ENCODE measurements at regions not wholly inside any gene's neighbourhood (a gene's known extent, or its start where the extent isn't known, plus 50 kb on each side); places are given as distances from the start of the nearest gene placed in this dataset.

DNA sequence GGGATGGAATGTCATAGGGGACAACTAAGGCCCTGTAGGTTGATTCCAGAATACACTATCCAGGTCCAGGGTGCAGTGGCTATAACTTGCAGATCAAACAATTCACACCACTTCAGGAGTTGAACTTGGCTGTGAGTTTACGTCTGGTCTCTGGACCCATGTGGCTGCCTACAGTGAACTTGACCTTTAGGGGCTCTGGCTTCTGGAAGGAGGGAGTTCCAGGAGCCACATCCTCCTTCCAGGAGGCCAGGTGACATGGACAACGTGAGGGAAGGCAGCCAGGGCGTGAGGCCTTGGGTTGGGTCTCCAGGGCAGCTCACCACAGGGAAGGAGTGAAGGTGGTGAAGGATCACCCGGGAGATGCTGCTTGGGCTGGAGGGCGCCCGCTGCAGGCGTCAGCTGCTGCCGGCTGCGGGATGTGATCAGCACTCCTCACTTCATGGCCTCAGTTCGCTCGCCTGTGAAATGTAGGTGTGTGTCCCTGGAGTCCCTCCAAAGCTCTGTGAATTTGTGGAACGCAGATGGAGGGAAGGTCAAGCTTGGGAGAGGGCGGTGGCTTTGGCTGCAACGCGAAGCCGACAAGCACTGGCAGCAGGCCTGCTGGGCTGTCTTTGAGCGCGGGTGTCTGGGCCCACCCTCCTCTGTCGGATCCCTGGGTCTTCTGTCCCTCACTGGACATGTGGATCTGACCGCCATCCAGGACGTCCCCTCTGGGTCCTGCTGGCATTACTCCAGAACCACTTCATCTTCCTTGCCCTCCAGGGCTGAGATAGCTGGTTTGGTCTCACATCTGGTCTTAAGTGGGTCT, 146.5 kb downstream of the GLI2 start:
- DNase-seq (ENCODE audit: low read depth): no peak

DNA sequence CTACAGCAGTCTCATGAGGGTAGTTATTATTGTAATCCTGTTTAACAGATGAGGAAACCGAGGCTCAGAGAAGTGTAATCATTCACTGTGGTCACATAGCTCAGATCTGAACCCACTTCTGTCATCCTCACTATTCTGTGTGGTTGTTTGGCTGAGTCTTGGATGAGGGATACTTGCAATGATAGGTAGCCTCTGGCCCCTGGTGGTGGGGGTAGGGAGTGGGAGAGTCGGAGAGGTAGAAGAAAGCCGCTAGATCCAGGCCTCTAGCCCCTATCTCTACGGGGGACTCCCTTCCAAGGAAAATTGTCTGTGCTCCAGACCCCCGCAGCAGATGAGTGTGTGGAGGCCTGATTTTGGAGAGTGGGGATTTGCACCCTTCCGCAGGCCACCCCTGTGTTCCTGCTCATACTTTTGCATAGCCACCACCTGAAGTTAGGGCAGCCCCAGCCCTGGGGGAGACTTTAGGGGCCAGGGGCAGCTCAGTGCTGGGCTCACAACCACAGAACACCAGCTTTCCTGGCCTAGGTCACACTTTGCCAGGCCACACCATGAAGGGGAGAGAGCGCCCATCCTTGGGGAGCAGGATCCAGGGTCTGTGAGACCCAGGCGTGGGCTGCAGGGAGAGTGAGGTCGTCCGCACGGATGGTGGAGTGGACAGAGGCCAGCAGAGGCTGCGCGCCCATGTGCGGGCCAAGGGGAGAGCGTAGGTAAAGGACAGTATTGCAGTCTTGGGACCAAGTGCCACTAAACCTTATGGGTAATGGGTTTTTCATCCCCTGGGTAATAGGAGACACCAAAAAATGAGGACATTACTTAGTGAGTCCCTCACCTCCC, 148.2 kb downstream of the GLI2 start:
- no peak for DNase-seq (ENCODE audit: low read depth)

DNA sequence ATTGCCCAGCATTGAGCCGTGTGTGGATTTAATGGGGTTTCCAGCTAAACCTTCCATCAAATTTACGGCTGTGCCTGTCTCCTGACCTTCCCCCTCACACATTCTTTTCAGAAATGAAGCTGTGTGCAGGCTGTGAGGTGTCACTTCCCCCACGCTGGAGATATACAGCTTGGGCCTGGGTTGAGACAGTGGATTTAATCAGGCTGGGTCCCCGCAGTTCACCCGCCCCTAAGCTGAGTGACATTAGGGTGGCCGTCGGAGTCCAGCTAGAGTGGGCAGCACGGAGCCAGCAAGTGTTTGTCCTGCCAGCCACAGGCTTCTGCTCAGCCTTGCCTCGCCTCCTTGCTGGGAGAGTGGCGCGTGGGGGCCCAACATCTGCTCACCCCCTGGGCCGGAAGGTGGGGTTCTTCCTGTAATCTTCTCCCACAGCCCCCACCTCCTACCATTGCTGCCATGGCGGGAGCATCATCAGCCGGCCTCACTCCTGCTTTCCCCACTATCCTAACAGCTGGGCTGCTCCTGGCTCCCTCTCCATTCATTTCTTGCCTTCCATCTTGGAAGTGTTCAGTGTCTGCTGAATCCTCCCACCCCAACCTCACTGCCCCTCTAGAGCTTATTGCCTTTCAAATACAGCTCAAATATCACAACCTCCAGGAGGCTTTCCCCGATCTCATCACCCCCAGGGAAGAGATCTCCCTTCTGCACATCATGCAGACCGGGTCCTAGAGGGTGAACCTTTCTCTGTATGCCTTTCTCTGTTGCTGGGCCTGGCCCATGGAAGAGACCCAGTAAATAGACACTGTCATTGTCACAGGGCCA, 149.0 kb downstream of the GLI2 start:
- DNase-seq (ENCODE audit: low read depth): no peak

DNA sequence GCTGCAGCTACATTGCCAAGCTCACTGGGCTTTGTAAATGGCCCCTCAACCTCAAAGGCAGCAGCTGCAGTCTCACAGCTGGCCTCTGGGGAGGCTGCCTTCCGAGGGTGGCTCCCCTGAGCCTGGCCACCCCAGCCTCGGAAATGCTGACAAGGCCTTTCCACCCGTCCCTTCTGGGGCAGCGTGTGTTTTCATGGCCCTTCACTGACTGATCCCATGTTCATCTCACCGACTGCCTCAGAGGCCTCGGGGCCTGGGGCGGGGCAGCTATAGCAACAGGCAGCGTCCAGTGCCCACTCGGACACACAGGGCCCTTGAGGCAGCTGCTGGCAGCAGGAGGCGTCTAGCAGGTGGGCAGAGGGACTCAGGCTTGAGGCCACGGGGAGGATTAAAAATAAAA, 149.7 kb downstream of the GLI2 start:
- DNase-seq (ENCODE audit: low read depth): no peak

DNA sequence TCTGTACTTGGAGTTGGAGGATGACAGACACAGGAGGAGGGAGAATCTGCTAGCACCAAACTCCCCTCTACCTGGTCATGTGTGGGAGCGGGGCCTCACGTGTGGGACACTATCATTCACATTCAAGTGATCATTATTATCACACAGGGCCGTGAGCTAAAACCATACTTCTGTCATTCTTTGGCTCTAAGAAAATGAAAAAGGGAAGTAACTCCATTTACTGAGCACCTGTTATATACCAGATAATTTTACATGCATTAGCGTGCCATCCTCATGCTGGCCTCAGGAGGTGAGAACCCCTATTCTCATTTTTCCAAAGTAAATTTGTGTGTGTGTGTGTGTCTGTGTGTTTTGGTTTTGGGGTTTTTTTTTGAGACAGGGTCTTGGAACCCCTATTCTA, 150.1 kb downstream of the GLI2 start:
- DNase-seq (ENCODE audit: low read depth): no peak

DNA sequence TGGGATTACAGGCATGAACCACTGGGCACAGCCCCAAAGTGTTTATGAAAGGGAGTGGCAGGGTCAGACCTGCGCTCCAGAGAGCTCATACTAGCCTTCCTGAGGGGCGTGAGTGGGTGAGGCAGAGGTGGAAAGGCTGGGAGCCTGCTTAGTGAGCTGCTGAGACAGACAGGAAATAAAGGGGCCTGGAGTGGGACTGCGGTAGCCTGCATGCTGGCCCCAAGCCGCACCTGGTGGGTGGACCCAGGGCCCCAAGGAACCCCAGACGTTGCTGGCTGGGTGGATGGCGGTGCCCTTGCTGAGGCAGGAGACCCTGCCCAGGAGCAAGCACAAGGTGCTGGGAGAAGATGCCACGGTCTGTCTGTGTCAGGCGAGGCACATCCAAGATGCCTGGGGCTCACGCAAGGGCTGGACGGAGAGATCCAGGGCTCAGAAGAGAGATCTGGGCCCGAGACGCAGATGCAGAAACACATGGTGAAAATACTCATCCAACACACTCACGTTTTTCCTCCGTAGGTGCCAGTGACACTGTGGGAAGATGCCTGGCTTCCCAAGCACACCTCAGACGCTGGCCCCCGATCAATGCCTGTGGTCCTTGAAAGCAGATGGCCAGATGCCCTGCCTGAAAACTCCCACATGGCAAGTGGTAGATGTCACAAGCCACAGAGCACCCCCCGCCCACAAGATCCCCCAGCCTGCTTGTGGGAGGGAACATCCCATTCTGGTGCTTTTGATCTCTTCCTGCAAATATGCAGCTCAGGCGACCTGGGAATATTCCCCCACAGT, 151.1 kb downstream of the GLI2 start:
- DNase-seq (ENCODE audit: low read depth): no peak

DNA sequence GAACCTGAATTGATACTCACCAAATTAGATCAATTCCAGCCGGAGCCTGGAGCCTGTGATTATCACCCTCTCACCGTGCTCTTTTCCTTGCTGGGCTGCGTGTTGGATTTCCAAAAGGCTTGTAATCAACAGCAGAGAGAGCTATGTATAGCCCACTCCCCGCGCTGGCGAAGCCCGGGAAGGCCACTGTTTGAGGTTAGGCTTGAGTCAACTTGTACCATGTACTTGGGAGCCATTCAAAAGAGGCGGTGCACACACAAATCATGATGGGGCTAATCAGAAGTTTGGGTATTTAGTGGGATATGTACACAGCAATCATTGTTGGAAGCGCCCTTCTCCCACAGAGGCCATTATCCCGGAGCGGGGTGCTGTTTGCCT, 151.6 kb downstream of the GLI2 start:
- DNase-seq (ENCODE audit: low read depth): no peak

DNA sequence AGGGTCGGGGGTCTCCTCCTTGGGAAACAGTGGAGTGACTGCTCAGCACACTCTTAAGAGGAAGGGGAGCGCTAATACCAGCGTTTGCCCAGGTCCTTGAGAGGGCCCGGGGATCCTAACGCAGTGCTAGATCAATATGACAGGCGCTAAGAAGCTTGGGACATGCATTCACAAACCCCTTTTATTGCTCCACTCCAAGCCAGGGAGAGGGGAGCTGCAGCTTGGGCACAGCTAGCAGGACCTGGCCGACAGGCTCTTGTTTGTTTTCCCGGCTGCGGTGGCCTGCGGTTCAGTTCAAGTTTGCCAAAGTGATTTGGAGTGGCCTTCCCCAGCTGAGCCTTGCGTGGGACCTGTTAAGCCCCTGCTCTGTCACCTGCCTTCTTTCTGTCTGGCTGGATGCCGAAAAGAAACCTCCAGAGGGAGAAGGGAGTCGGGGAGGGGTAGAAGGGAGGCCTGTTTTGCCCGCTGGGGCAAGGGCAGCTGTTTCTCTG, 152.1 kb downstream of the GLI2 start:
- DNase-seq (ENCODE audit: low read depth): no peak

DNA sequence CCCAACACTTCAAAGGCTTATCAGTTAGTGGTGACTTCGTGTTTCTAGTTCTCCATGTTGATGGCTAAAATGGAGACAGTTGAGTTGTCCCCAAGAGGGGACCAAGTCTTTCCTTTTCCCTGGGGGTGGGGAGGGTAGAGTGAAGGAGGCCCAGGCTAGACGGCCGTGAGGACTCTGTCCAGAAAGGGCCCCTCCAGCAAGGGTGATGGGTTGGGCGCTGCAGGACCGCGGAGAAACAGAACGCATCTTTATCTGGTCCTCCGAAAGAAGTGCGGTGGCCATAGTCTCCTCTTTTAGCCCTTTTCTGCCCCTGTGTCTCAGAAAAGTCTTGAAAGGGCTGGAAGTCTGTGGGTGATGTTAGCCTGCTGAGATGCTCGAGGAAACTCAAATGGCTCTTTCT, 153.2 kb downstream of the GLI2 start:
- no peak for DNase-seq (ENCODE audit: low read depth)

DNA sequence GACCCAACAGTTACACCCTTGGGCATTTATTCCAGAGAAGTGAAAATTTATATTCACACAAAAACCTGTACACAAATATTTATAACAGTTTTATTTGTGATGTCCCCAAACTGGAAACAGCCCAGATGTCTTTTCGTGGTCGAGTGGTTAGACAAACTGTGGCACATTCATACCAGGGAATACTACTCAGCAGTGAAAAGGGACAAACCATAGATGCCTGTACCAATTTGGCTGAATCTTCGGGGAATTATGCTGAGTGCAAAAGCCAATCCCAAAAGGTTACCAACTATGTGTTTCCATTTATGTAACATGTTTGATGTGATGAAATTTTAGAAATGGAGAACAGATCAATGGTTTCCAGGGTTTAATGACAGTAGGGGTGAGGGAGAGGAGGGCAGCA, 154.3 kb downstream of the GLI2 start:
- no peak for DNase-seq (ENCODE audit: low read depth)

DNA sequence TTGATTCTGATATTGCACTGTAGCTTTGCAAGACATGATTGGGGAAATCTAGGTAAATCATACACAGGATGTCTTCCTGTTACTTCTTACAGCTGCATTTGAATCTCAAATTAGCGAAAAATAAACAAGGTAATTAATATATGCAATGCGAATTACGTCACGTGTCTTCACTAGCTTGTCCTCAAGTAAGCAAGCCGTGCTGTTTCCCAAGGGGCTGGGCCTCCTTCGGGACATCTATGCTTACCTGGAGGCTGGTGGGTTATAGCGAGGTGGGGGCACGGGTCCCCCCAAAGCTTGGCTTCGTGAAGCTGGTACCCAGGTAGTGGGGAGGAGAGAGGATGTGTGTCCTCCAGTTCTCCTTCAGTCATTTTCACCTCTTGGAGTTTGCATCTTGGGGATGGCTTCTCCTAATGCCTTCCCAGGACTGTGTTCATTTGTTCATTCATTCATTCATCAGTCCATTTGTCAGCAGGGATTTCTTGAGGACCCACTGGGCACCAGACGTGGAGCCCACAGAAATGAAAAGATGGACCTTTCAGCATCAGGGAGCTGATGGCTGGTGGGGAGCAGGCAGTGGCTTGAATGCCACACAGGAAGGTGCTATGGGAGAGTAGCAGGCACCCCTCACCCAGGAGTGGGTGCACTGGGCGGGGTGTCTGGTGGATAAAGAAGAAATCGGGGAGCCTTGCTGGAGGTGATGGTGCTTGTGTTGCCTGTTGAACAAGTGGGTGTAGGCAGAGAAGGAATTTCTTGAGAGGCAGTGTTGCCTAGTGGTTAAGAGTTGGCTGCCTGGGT, 155.1 kb downstream of the GLI2 start:
- DNase-seq (ENCODE audit: low read depth): no peak

DNA sequence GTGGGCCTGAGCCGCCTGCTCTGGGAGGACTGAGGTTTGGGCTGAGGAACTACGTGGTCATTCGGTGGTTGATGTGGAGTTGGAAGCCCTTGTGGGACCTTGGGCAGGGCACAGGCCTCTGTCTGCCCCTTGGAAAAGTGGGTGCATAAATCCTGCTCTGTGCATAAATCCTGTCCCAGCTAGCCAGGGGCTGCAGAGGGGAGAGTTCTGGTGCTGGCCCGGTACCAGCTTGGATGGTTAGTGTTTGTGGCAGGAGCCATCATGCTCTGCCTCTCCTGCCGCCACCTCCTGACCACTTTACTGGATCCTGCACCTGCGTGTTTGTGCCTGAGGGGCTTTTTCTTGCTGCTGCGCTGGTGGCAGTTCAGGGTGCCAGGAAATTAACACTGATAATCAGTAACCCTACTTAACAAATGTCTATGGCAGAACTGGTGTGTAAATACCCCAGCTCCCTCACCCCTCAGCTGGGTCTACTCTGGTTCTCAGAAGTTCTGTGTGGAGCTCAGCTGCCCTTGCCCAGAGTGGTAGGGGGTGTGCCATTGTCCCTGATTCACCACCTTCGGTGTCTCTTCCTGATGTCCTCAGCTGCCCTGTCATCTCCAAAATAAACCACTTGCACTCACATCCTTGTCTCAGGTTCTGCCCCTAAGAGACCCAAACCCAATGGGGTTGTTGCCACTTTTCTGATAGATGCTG, 156.8 kb downstream of the GLI2 start:
- no peak for DNase-seq (ENCODE audit: low read depth)

DNA sequence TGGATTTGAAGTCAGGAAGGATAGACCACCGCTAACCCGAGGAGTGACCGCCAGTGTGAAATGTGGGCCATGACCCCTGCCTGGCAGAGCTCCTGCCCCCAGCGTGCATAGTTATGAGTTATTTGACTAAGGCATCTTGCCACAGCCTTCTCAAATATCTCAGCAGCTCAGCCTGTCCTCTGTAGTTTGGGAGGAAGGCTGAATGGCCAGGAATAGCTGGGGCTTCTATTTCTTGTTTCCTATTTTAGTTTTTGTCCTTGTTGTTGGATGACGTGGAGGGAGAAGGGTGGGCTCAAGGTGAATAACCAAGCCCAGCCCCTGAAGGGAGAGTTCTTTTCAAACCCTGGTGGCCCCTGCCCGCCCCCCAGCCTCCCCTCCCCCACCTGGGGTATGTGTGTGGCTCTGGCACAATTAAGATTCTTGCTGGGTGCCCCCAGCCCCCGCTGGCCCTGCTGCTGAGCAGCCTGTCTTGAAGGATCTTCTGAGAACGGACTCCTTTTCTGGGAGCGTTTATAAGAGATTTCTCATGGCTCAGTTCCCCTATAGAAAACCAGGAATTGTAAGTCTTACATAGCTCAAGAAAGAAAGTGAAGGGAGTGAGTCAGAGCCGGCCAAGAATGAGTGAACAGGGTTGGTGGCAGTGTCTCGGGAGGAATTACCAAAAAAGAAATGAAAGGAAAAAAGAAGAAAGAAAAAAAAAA, 157.4 kb downstream of the GLI2 start:
- no peak for DNase-seq (ENCODE audit: low read depth)

DNA sequence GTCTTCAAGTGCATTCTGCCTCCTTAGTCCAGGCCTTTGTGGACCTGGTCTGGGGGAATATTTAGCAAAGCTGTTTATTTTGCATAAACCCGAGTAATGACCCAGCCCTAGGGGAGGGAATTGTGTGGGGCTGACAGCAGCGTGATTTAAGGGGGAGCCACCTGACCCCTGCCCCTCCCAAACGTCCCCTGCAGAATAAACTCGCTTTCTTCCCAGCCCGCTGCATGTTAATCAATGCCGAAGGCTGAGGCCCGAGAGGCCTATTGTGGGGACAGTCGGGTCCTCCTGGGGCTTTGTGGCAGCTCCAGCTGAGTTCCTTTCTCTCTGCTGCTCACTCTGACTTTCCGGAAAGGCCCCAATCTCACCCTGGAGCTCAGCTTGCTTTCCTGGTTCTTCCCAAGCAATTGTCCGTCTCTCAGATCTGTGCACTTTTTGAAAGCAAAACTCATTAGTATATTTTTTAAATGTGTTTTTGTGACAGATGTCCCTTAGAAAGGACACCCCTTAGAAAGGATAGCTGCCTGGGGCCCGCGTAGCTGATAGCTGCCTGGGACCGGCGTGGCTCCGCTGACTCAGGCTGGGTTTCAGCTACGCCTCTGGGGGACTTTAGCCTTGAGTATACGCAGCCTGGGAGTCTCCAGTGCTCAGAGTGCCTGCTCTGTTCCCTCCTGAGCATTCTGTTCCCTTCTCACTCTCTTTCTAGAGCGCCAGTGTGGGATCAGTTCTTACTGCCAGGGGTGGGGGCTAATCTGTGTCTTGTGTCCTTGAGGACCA, 158.3 kb downstream of the GLI2 start:
- DNase-seq (ENCODE audit: low read depth): no peak

DNA sequence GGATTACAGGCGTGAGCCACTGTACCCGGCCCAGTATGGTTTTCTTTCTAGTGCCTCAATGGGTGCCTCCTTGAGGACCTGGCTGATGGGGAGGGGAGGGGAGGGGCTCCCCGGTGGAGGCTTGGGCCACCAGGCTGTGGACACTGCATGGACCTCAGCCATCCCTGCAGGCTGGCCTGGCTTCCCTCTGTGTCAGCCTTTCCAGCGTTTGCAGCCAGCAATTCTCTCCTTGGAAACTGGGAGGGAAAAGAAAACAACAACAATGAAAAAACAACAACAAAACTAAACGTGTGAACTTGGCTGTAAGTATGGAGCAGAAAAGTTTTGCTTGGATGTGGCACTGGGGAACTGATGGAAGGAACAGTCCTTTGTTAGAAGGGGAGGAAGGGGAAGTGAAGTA, 159.3 kb downstream of the GLI2 start:
- DNase-seq (ENCODE audit: low read depth): no peak

DNA sequence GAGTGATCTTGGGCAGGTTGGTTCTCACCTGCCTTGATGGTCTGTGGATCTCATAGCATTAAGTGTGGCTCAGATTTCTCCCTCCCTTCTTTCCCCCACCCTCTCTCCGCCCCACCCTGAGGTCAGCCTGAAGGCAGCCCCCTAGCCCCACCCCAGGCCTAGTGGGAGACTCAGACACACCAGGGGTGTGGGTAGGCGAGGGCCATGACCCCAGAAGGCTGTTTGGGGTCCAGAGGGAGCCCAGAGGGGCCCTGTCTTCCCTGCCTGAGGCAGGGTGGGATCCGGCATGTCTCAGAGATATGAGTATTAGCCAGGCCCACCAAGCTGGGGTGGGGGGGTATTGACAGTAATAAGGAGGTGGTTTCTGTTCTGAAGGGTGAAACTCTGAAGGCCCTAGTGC, 160.5 kb downstream of the GLI2 start:
- DNase-seq (ENCODE audit: low read depth): no peak

DNA sequence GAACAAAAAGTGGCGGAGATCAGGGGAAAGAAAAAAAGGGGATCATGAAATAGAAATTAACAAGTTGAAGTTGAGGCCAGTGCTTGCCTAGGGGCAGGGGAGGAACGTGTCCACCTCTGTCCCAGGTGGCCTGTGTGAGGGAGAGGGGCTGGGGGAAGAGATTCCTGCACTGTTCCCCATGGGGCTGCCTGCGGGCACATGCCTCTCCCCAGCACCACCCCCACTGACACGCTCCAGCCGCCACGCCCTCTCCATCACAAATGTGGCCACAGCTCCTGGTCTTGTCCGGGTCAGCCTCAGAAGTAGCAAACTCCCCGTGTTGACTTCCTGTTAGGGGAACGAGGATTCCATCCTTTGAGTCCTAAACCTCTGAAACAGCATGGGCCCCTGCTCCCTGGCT, 161.2 kb downstream of the GLI2 start:
- DNase-seq (ENCODE audit: low read depth): no peak

DNA sequence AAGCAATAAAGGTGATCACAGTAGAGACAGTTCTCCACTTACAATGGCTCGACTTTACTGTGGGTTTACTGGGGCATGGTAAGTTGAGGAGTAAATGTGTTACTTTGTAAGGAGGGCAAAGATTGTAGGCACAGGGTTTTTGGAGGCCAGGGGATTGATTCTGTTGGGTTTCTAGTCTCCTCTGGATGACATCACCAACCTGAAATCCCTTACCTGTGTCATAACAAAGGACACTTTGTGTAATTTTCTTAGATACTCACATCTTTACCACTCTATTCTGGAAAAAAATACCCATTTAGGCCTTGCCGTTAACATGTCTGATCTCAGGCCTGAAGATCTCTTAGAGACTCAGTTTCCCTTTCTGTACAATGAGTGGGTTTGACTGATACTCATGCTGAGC, 161.7 kb downstream of the GLI2 start:
- DNase-seq (ENCODE audit: low read depth): no peak

DNA sequence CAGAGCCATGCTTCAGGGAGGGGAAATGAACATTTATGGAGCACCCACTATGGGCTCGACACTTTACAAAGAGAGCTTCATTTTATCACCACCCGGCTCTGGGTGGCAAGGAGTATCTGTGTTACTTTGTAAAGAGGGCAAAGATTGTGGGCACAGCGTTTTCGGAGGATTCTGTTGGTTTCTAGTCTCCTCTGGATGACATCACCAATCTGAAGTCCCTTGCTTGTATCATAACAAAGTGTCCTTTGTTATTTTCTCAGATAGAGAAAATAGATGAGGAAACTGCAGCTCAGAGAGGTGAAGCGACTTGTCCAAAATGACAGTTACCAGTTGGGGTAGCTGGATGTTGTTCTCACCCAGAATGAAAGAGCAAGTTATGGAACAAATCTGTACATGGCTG, 162.8 kb downstream of the GLI2 start:
- DNase-seq (ENCODE audit: low read depth): no peak
